HG02938 (cell line): ENCODE measurements at regions not wholly inside any gene's neighbourhood (a gene's known extent, or its start where the extent isn't known, plus 50 kb on each side); places are given as distances from the start of the nearest gene placed in this dataset.

Source experiments
- ATAC-seq: cut with Tn5 transposase; IDR thresholded peaks from one replicate; pipeline ENCODE4 v1.9.1; 2021; ENCODE audit warnings: mild to moderate bottlenecking, moderate library complexity; ENCODE audit not compliant: unreplicated experiment

DNA sequence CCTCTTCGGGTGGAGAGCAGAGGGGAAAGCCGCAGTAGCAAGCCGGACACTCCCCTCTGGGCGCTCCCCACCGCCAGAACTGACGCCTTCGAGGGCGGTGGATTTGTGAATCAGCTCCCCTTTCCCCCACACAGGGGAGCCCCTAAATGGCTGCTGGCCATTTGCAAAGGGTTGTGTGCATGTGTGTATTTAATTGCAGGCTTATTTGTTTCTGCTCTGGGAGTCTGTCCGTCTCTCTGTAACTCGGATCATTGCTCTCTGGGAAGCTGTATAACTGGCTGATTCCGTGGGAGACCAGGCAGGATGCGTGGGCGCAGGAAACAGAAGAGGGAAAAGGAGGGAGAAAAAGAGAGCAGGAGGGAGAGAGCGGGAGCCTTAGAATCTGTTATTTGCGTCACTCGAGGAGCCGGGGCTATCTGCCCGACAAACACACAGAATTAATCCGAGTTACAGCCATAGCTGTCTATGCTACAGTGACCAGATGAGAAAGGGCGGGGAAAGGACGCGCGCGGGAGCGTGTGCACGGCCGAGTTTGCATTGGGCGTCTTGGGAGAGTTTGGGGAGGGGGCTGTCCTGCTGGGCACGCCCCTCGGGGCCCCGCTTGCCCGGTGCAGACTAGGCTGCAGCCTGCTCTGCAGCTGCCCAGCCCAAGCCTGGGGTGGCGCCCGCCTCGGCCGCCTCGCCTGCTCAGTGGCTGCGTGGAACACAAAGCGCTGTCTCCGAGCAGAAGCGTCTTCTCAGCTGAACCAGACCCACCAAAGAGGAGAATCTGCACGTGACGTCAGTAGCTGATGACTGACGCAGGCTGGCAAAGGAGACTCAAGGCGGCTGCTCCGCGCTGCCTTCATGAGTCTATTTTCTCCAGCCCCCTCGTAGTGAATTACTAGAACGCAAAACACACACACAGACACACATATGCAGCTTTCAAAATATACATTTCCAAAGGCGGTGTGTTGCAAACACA, 105.3 kb upstream of the HSD17B12 start:
- ATAC-seq = no peak

- ATAC-seq = no peak
Observed at GRCh38 chr11:43575913-43576310, 104.6 kb upstream of the HSD17B12 start.

DNA sequence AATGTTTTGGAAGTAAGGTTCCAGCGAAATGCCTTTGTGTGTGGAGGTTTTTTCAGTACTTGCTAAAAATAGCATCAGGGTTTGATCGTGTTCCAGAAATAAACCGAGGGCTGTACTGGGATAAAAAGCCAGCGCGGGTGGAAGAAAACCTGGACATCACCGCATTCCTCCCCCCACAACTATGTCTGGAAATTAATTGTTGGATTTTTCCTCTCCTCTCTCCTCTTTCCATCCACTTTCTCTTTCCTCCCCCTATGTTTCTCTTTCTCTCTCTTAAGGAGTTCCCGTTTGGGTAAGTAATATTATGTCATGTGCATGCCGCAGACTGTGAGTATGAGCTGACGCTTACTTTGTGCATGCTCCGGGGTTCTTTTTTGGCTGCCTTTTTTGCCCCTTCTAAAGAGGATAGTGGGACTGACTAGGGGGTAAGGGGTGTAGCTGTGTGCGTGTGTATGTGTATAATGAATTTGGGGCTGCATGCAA, 104.2 kb upstream of the HSD17B12 start:
- ATAC-seq = no peak

- no peak for ATAC-seq
Observed at GRCh38 chr11:43576803-43577521, 103.6 kb upstream of the HSD17B12 start.

- no peak for ATAC-seq
Observed at GRCh38 chr11:43577566-43578264, 102.8 kb upstream of the HSD17B12 start.

DNA sequence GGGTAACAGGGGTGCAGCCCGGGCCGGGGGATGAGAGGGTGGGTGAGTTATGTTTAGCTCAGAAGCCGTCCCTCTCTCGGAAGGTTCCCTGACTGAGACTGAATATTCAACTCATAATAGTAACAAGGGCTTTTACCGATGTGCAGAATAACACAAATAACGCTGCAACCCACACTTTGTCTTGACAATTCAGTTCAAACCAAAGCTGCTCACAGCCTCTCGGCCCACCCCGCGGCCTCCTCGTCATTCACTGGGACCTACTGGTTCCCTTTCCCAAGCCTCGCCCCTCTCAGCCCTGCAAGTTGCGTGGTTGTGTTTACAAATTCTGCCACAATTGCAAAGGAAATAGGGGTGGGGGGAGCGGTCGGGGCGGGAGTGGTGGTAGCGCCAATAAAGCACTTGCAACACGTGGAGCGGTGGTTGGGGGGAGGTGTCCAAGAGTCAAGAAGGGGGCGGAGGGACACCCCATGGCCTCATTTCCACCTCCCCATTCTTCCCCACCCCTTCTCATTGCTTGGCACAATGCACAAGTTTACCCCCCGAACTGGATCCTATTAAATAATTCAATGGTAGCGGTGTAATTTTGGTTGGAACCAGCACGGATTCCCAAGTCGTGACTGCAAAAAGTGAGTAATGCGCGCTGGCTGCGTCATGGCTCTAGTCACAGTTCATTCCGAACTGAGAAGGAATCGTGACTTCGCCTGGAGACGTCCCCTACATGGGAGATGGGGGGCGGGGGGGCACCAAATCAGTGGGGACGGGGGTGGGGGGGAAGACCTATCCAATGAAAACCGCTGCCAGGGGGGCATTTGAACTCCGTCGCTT, 102.0 kb upstream of the HSD17B12 start:
- ATAC-seq = no peak

DNA sequence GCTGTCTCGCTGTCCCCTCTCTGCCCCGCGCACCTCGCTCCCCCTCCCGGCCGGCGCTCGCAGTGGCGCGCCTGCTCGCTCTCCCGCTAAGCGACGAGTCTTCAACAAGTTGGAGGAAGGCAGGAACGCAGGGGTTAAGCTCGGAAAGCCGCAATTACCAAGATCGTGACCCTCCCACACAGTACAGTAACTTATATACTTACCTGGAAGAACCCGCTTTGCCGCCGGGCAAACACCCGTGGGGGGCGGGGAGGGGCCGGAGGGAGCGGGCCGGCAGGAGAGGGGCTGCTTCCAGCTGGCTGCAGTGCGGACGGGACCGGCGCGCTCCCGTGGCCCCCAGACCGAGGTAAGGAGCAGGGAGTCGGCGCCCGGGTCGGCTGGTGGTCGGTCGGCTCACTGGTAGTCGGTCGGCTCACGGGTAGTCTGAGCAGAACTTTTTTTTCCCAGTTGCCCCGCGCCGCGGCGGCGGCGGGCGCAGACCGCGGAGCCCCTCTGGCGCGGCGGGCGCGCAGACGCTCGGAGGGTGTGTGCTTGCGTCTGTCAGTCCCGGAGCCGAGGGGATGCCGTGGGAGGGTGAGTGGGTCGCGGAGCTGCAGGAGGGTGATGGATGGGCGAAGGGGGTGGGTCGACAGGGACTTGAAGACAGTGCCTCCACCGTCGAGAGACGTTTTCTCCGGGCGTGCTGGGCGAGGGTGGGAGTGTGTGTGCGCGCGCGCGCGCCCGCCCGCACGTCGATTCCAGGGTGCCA, 101.2 kb upstream of the HSD17B12 start:
- no peak for ATAC-seq

DNA sequence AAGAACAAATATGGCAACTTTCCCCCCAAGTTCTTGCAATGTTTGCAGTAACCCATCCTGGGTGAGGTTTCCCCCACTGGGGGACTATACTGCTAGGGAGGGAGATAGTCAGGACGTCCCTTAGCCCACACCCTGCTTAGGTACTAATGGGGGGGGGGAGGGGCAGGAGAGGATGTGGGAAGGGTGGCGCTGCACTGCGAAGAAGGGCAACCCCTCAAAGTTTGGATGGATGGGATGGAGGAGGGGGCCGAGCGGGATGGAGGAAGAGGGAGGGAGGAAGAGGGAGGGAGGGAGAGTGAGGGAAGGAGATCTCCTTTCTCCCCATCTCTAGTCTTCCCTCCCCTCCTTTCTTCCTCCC, 100.6 kb upstream of the HSD17B12 start:
- ATAC-seq = no peak

DNA sequence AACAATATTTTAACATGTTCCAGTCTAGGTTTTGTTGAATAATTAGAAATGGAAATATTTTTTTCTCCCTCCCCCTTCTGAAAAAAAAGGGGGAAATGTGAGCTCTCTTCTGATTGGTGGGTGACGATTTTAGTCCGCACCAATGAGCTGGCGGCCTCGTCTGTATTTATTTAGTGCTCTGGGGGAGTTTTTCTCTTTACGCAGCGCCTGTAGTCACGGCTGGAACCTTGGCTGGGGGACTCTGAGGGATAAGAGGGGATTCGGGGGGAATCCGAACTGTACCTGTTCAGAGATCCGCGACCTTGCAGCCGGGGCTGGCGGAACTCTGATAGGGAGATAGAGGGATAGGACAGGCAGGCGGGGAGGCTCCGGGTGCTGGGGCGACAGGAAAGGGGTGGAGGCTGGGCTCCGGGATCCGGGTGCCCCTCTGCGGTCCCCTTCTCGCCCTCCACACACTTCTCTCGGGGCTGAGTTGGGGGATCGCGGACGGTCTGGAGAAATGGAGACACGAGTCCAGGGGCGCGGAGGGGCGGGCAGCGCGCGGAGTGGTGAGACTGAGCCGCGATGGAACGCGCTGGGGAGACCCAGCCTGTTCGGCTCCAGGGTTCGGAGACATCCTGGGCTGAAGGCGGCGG, 99.7 kb upstream of the HSD17B12 start:
- ATAC-seq = no peak

DNA sequence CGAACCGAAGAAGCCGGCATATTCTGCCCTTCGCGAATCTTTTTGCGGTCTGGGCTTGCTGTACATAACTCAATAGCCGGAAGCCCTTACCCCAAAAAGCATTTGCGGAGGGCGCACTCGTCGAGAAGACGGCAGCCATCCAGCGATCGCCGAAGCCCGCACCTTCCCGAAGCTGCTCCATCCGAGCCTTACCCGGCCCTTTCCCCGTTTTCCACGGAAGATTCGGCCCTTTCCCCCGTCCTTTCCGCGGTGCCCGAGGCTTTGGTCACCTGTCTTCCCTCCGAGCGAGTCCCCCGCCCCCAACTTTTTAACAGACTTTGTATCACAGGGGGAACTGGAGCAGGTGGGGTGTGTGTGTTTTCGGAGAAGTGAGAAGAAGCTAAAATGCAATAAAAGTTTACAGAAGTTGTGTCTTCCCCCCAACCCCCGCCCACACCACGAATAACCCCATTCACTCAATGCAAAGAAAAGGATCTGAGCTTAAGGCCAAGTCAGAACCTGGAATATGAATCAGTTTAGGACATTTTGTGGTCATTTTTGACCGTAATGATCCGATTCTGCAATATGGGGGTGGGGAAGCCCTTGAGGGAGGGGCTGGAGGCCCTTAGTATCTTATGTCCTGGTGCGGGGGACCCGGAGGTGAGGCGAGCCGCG, 99.0 kb upstream of the HSD17B12 start:
- no peak for ATAC-seq

GRCh38 chr11:43582024-43582862, 98.3 kb upstream of the HSD17B12 start:
- no peak for ATAC-seq

GRCh38 chr11:43582863-43583462, 97.6 kb upstream of the HSD17B12 start:
- ATAC-seq = no peak

- ATAC-seq = no peak
Observed at GRCh38 chr11:43583548-43583947, 97.0 kb upstream of the HSD17B12 start.

DNA sequence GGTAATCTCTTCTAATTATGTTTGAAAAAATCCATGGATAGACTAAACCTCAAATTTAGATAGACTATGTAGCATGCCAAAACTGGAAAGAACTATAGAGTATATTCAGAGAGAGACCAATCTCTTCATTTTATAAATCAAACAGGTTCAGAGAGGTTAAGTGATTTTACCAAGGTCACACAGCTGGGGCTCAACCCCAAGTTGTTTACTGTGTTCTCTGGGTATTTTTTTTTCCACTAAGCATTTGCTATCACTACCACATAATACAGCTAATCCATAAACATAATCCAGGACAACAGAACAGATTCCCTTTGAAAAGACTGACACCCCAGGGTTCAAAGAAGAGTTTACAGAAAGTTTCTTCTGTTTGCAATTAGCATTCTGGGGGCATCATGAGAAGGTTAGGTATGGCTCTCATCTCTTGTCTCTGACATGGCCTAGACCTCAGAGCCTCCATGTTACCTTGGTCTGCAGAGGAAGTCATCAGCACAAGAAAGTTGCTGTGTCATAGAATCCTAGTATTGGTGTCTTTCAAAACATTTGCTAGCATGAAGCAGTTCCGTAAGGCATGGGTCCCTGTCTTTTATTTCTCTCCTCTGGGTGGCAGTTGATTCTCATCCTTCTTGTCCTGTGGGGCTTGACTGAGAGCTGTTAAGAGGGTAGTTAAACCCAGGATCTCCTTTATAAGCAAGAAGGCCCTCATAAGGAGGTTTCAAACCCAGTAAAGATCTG, 94.5 kb upstream of the HSD17B12 start:
- ATAC-seq = no peak

- ATAC-seq = no peak
Observed at GRCh38 chr11:43589601-43590250, 90.8 kb upstream of the HSD17B12 start.

GRCh38 chr11:43601511-43601910, 79.0 kb upstream of the HSD17B12 start:
- ATAC-seq = no peak
